ENCODE measurements at regions not wholly inside any gene's neighbourhood (a gene's known extent, or its start where the extent isn't known, plus 50 kb on each side); places are given as distances from the start of the nearest gene placed in this dataset.

DNA sequence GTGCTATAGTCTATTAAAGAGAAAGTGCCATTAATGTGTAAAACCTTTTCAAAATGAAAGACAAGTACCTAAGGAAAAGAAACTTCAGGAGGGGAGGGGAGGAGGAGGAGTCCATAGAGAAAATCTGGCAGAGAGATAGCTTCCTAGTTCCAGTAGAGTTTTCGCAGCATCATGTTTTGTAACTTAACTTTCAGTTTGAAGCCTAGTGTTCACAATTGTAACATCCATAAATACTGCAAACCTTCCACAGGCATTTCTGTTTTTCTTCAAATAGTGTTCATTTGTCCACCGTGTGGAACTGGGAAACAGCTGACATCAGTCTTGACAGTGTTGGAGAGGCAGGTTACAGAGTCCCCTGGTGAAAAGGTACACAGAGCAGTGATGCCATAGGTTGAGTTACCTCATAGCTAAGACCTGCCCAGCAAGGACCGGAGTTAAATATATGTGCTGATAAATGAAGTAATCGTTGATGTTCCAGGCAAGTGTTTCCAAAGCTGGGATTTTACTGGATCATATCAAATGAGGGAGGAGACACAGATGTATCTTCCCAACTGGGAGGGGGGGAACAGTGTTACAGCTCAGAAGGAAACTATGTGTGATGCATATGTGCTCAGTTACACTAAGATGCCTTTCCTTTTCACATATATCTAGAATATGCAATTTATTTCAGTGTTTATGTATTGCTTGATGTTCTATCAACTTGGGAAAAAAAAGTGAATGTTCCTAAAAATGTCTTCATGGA is 369.5 kb upstream of the FAM241A start:
- TF ChIP-seq SMC3 (conservative IDR thresholded peaks at IDR 0.05; ENCODE audit: poor library complexity): no peak
- TF ChIP-seq, protein P1, sequence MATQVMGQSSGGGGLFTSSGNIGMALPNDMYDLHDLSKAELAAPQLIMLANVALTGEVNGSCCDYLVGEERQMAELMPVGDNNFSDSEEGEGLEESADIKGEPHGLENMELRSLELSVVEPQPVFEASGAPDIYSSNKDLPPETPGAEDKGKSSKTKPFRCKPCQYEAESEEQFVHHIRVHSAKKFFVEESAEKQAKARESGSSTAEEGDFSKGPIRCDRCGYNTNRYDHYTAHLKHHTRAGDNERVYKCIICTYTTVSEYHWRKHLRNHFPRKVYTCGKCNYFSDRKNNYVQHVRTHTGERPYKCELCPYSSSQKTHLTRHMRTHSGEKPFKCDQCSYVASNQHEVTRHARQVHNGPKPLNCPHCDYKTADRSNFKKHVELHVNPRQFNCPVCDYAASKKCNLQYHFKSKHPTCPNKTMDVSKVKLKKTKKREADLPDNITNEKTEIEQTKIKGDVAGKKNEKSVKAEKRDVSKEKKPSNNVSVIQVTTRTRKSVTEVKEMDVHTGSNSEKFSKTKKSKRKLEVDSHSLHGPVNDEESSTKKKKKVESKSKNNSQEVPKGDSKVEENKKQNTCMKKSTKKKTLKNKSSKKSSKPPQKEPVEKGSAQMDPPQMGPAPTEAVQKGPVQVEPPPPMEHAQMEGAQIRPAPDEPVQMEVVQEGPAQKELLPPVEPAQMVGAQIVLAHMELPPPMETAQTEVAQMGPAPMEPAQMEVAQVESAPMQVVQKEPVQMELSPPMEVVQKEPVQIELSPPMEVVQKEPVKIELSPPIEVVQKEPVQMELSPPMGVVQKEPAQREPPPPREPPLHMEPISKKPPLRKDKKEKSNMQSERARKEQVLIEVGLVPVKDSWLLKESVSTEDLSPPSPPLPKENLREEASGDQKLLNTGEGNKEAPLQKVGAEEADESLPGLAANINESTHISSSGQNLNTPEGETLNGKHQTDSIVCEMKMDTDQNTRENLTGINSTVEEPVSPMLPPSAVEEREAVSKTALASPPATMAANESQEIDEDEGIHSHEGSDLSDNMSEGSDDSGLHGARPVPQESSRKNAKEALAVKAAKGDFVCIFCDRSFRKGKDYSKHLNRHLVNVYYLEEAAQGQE (IDR thresholded peaks at IDR 0.05; ENCODE audit: borderline replicate concordance): no peak
